ENCODE measurements at regions not wholly inside any gene's neighbourhood (a gene's known extent, or its start where the extent isn't known, plus 50 kb on each side); places are given as distances from the start of the nearest gene placed in this dataset.
"Not testable (repeated sequence)": the region's sequence is repeated elsewhere in the genome, so short reads cannot be mapped to it uniquely, and the experiment has no call there.

GRCh38 chr9:135186248-135187164 is 99.0 kb downstream of the OLFM1 start:
- H3K4me3 ChIP-seq (ENCODE audit: low read depth, low read length), result no peak overlapping the region
- no peak for TF ChIP-seq CTCF (IDR thresholded peaks at IDR 0.05; ENCODE audit: low read depth, low read length)

GRCh38 chr9:135187365-135187764 is 99.9 kb downstream of the OLFM1 start:
- H3K4me3 ChIP-seq (ENCODE audit: low read depth, low read length), result no peak overlapping the region
- no peak for TF ChIP-seq CTCF (IDR thresholded peaks at IDR 0.05; ENCODE audit: low read depth, low read length)

GRCh38 chr9:135188681-135189151 is 101.2 kb downstream of the OLFM1 start:
- TF ChIP-seq CTCF (IDR thresholded peaks at IDR 0.05; ENCODE audit: low read depth, low read length), result no peak

GRCh38 chr9:135189497-135189896 is 102.0 kb downstream of the OLFM1 start:
- no peak overlapping the region for H3K4me3 ChIP-seq (ENCODE audit: low read depth, low read length)
- TF ChIP-seq CTCF (IDR thresholded peaks at IDR 0.05; ENCODE audit: low read depth, low read length), result no peak

More at GRCh38 chr9:135188681-135189151, 101.2 kb downstream of the OLFM1 start:
- H3K4me3 ChIP-seq (ENCODE audit: low read depth, low read length), result no peak overlapping the region

- no peak overlapping the region for H3K4me3 ChIP-seq (ENCODE audit: low read depth, low read length)
- no peak for TF ChIP-seq CTCF (IDR thresholded peaks at IDR 0.05; ENCODE audit: low read depth, low read length)
Observed at GRCh38 chr9:135190789-135191577, 103.5 kb downstream of the OLFM1 start.

GRCh38 chr9:135192686-135193085 is 105.2 kb downstream of the OLFM1 start:
- no peak for TF ChIP-seq CTCF (IDR thresholded peaks at IDR 0.05; ENCODE audit: low read depth, low read length)
- no peak overlapping the region for H3K4me3 ChIP-seq (ENCODE audit: low read depth, low read length)

- H3K4me3 ChIP-seq (ENCODE audit: low read depth, low read length), result not testable (repeated sequence)
Observed at GRCh38 chr9:135195975-135196374, 108.5 kb downstream of the OLFM1 start.
